A549 (cell line): ENCODE measurements at regions not wholly inside any gene's neighbourhood (a gene's known extent, or its start where the extent isn't known, plus 50 kb on each side); places are given as distances from the start of the nearest gene placed in this dataset.

Source experiments
- CTCF ChIP-seq: fragments of >200 bp; sonication (Bioruptor Twin); formaldehyde crosslinking; IDR thresholded peaks from 3 replicates; pipeline ENCODE4 v1.5.1; 2016
- RAD21 ChIP-seq, 2 experiments: fragments of >200 bp in 1 of 2; sonication (Bioruptor Twin) in 1 of 2; formaldehyde crosslinking in 1 of 2; IDR thresholded peaks in 1 of 2; conservative IDR thresholded peaks in 1 of 2; 2 replicates in 1 of 2; 3 replicates in 1 of 2; pipeline ENCODE4 v1.6.1; 2012 to 2018; ENCODE audit warnings: inconsistent platforms in 1 of 2

GRCh38 chr3:111282024-111282423, 210.4 kb downstream of the NECTIN3 start:
- no peak for TF ChIP-seq CTCF
- no peak for TF ChIP-seq RAD21 (conservative IDR thresholded peaks at IDR 0.05 in 1 of 2, IDR thresholded peaks at IDR 0.05 in 1 of 2)
